SH-SY5Y (cell line): ENCODE measurements at regions not wholly inside any gene's neighbourhood (a gene's known extent, or its start where the extent isn't known, plus 50 kb on each side); places are given as distances from the start of the nearest gene placed in this dataset.

ENCODE experiments used
- GATA2 ChIP-seq: IDR thresholded peaks from 2 replicates; pipeline ENCODE4 v1.6.1; 2011; ENCODE audit warnings: mild to moderate bottlenecking, low read depth, low read length
- GATA3 ChIP-seq: IDR thresholded peaks from 2 replicates; pipeline ENCODE4 v1.6.1; 2011; ENCODE audit warnings: low read depth, mild to moderate bottlenecking, low read length, moderate library complexity

- no peak for TF ChIP-seq GATA2
- no peak for TF ChIP-seq GATA3
Observed at GRCh38 chr10:35792291-35792690, 150.2 kb upstream of the FZD8 start.
